OCI-LY7 (cell line): ENCODE measurements at regions not wholly inside any gene's neighbourhood (a gene's known extent, or its start where the extent isn't known, plus 50 kb on each side); places are given as distances from the start of the nearest gene placed in this dataset.
"Not testable (repeated sequence)": the region's sequence is repeated elsewhere in the genome, so short reads cannot be mapped to it uniquely, and the experiment has no call there.

Experiments used
- BruUV-seq: library from RNA; stranded (reverse); fragments of 400-500 nt; replicated peaks from 2 replicates; lab custom pipeline; 2021; lab: Mats Ljungman, UMichigan
- CTCF ChIA-PET: fragments of 300-600 bp; sonication (Branson Sonifier 250); formaldehyde crosslinking; loops from one replicate; lab custom pipeline; 2022; ENCODE audit warnings: antibody characterized with exemption; ENCODE audit not compliant: unreplicated experiment; lab: Charles Lee
- POLR2A ChIA-PET: fragments of 300-600 bp; sonication (Branson Sonifier 250); formaldehyde crosslinking; loops from one replicate; lab custom pipeline; 2022; ENCODE audit warnings: antibody characterized with exemption; lab: Charles Lee
- DNase-seq: peaks from one replicate; pipeline ENCODE4 v3.0.0-alpha.2; 2015; ENCODE audit warnings: low spot score
- H2AFZ ChIP-seq: fragments of 200-600 bp; sonication (generic), shearing (Covaris generic); 2 replicates; pipeline ENCODE4 v1.6.1; 2014; ENCODE audit warnings: mild to moderate bottlenecking, antibody characterized with exemption, low read length, moderate library complexity
- H3K27ac ChIP-seq: fragments of 200-600 bp; sonication (generic); 2 replicates; pipeline ENCODE4 v1.5.1; 2014; ENCODE audit warnings: mixed run types, low read depth, mild to moderate bottlenecking, moderate library complexity, low read length, inconsistent platforms; ENCODE audit not compliant: poor library complexity, severe bottlenecking
- H3K36me3 ChIP-seq: fragments of 200-600 bp; sonication (generic); 2 replicates; pipeline ENCODE4 v1.6.1; 2014; ENCODE audit warnings: mild to moderate bottlenecking, antibody characterized with exemption, low read length, moderate library complexity, mixed read lengths; ENCODE audit not compliant: insufficient read depth
- H3K4me1 ChIP-seq: fragments of 200-600 bp; sonication (generic); 2 replicates; pipeline ENCODE4 v1.5.1; 2014; ENCODE audit warnings: mild to moderate bottlenecking, low read length; ENCODE audit not compliant: insufficient read depth, poor library complexity, severe bottlenecking
- H3K4me2 ChIP-seq: fragments of 200-600 bp; sonication (generic); 2 replicates; pipeline ENCODE4 v1.6.1; 2014; ENCODE audit warnings: mild to moderate bottlenecking, low read length
- H3K4me3 ChIP-seq: fragments of 200-600 bp; sonication (generic); 2 replicates; pipeline ENCODE4 v1.5.1; 2014; ENCODE audit warnings: mild to moderate bottlenecking, low read depth, low read length; ENCODE audit not compliant: poor library complexity, severe bottlenecking
- H3K79me2 ChIP-seq: fragments of 200-600 bp; sonication (generic); 2 replicates; pipeline ENCODE4 v1.6.1; 2016; ENCODE audit warnings: low read depth, mild to moderate bottlenecking, low read length, moderate library complexity, mixed read lengths; ENCODE audit not compliant: insufficient read depth
- H3K9me2 ChIP-seq: fragments of 200-600 bp; sonication (generic); 2 replicates; pipeline ENCODE4 v1.6.1; 2016; ENCODE audit warnings: mild to moderate bottlenecking, low read length, mixed read lengths; ENCODE audit not compliant: insufficient read depth
- H3K9me3 ChIP-seq: fragments of 200-600 bp; sonication (generic); 2 replicates; pipeline ENCODE4 v1.6.1; 2014; ENCODE audit warnings: mild to moderate bottlenecking, mixed run types, low read length, mixed read lengths
- H4K20me1 ChIP-seq: fragments of 200-600 bp; sonication (generic); 2 replicates; pipeline ENCODE4 v1.6.1; 2014; ENCODE audit warnings: mild to moderate bottlenecking, antibody characterized with exemption, low read length, moderate library complexity, mixed read lengths; ENCODE audit not compliant: insufficient read depth
- EZH2phosphoT487 ChIP-seq: fragments of 200-600 bp; sonication (generic); IDR thresholded peaks from 2 replicates; pipeline ENCODE4 v1.6.1; 2018; ENCODE audit warnings: low read depth, borderline replicate concordance, mild to moderate bottlenecking, mixed run types, antibody characterized with exemption, low read length, moderate library complexity, mixed read lengths
- intact Hi-C: fragments of 100-400 bp; cut with micrococcal nuclease; formaldehyde crosslinking; loops from one replicate; pipeline ENCODE4 v1.10.0; 2022; ENCODE audit not compliant: unreplicated experiment
- TF ChIP-seq, protein P1 (sequence below): fragments of 200-600 bp; sonication (generic); conservative IDR thresholded peaks from 2 replicates; pipeline ENCODE4 v1.5.1; 2014; ENCODE audit warnings: mild to moderate bottlenecking, antibody characterized with exemption, low read length, moderate library complexity, mixed read lengths

DNA sequence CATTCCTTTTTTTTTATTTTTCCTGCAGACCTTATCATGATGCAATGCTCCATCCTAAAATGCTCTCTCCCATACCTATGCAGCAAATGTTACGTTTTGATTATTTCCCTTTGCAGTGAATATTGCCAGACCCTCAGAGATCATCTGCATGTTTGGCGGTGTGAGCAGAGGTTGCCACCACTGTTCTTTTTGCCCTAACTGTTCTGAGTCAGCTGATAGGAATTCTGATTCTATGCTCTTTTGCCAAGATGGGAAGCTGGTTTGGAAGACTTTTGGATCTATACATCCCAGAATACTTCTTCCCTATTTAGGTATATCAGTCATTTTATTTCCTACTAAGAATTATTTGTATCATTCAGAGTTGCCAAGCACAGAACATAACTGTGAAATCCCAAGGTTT lies 130.5 kb downstream of the KLF6 start:
- POLR2A ChIA-PET, result interaction anchor here (1.7 to 2.5 kb wide), 2 partner anchors 25 to 131 kb away, joined by 5 to 9 read pairs; partner anchors contain the start of gene KLF6

DNA sequence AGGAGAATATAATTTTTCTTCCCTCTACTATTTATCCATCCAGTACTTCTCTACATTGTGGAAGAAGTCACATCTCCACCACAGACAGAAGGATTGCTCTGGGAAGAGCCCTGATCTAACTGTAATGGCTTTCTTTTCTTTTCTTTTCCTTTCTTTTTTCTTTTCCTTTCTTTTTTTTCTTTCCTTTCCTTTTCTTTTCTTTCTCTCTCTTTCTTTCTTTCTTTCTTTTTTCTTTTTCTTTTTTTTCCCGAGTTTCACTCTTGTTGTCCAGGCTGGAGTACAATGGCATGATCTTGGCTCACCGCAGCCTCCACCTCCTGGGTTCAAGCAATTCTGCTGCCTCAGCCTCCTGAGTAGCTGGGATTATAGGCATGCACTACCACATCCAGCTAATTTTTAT lies 131.7 kb downstream of the KLF6 start:
- intact Hi-C loops, H3K4me2 ChIP-seq, BruUV-seq, H4K20me1 ChIP-seq, H3K4me3 ChIP-seq, H2AFZ ChIP-seq, H3K9me2 ChIP-seq, H3K36me3 ChIP-seq, H3K9me3 ChIP-seq, DNase-seq, H3K79me2 ChIP-seq, H3K27ac ChIP-seq, CTCF ChIA-PET: not testable (repeated sequence)
- H3K4me1 ChIP-seq, result peaks cover 29% of the 10 kb centered on the region
- POLR2A ChIA-PET, result interaction anchor here (0.7 to 2.0 kb wide), 3 partner anchors 25 to 101 kb away, joined by 3 to 6 read pairs (median 4); no protein-coding TSS in a partner anchor

More for the DNA sequence above, 130.5 kb downstream of the KLF6 start:
- no peak overlapping the region; the same call in 1 of the 2 replicates for H2AFZ ChIP-seq
- CTCF ChIA-PET, result no interaction called here
- H4K20me1 ChIP-seq, result no peaks in the 10 kb centered on the region
- intact Hi-C loops, result no loop called here
- peaks cover 29% of the 10 kb centered on the region for H3K4me1 ChIP-seq
- H3K4me3 ChIP-seq, result no peak overlapping the region
- no peak for TF ChIP-seq EZH2phosphoT487
- TF ChIP-seq, protein P1, sequence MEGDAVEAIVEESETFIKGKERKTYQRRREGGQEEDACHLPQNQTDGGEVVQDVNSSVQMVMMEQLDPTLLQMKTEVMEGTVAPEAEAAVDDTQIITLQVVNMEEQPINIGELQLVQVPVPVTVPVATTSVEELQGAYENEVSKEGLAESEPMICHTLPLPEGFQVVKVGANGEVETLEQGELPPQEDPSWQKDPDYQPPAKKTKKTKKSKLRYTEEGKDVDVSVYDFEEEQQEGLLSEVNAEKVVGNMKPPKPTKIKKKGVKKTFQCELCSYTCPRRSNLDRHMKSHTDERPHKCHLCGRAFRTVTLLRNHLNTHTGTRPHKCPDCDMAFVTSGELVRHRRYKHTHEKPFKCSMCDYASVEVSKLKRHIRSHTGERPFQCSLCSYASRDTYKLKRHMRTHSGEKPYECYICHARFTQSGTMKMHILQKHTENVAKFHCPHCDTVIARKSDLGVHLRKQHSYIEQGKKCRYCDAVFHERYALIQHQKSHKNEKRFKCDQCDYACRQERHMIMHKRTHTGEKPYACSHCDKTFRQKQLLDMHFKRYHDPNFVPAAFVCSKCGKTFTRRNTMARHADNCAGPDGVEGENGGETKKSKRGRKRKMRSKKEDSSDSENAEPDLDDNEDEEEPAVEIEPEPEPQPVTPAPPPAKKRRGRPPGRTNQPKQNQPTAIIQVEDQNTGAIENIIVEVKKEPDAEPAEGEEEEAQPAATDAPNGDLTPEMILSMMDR, result no peak
- no peaks in the 10 kb centered on the region for H3K79me2 ChIP-seq
- no peak overlapping the region for H3K27ac ChIP-seq
- DNase-seq, result no peak
- no peaks in the 10 kb centered on the region for H3K9me3 ChIP-seq
- peak overlapping the region; percentile 79 for H3K4me2 ChIP-seq
- BruUV-seq, result no TSS peak
- H3K9me2 ChIP-seq, result no peaks in the 10 kb centered on the region
- H3K36me3 ChIP-seq, result no peaks in the 10 kb centered on the region

DNA sequence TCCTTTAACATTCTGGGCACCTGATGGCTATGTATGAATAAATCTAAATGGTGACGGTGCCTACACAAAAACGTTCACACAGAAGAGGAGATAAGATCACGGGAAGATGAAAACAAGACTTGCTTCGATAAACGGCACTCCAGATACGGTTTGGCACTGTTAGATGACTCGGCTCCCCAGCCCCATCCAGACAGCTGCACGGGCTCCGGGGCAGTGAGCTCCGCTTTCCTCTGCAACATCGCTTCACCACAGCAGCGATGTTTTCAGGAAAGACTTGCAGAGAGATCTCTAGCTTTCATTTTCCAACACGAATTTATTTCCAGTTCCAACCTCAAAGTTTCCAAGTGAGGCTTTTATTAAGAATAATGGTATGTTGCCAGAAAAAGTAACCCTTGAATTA lies 132.1 kb downstream of the KLF6 start:
- Histone ChIP-seq H3K9me2 (no peaks in the 10 kb centered on the region), H3K79me2 (no peaks in the 10 kb centered on the region), H3K4me2 (no peak overlapping the region), H3K4me3 (no peak overlapping the region), H3K36me3 (no peaks in the 10 kb centered on the region), H3K27ac (no peak overlapping the region), H3K4me1 (peaks cover 29% of the 10 kb centered on the region), H2AFZ (no peak overlapping the region), H3K9me3 (no peaks in the 10 kb centered on the region), H4K20me1 (no peaks in the 10 kb centered on the region)
- DNase-seq, result no peak
- TF ChIP-seq, protein P1, result no peak
- no peak for TF ChIP-seq EZH2phosphoT487
- intact Hi-C loops, result no loop called here
- ChIA-PET POLR2A (interaction anchor here (0.7 to 2.0 kb wide), 4 partner anchors 11 to 101 kb away, joined by 3 to 6 read pairs (median 4); no protein-coding TSS in a partner anchor), CTCF (no interaction called here)
- no TSS peak for BruUV-seq
